HEK293 (cell line): ENCODE measurements at regions not wholly inside any gene's neighbourhood (a gene's known extent, or its start where the extent isn't known, plus 50 kb on each side); places are given as distances from the start of the nearest gene placed in this dataset.

Source experiments
- AEBP2 ChIP-seq: fragments of 450-650 bp; formaldehyde crosslinking; IDR thresholded peaks from 2 replicates; pipeline ENCODE4 v1.5.1; 2016; ENCODE audit warnings: missing biosample characterization, missing genetic modification characterization, borderline replicate concordance
- BCL6B ChIP-seq: fragments of 450-650 bp; formaldehyde crosslinking; IDR thresholded peaks from 2 replicates; pipeline ENCODE4 v1.5.1; 2017; ENCODE audit warnings: missing biosample characterization, missing genetic modification characterization
- GLIS1 ChIP-seq: fragments of 450-650 bp; formaldehyde crosslinking; IDR thresholded peaks from 2 replicates; pipeline ENCODE4 v1.5.1; 2016; ENCODE audit warnings: missing biosample characterization, missing genetic modification characterization
- HOXC10 ChIP-seq: sonication (generic); formaldehyde crosslinking; IDR thresholded peaks from 2 replicates; pipeline ENCODE4 v1.8.1; 2023; ENCODE audit warnings: mild to moderate bottlenecking, missing genetic modification reagents
- OSR2 ChIP-seq: fragments of 450-650 bp; formaldehyde crosslinking; IDR thresholded peaks from 2 replicates; pipeline ENCODE4 v1.5.1; 2016; ENCODE audit warnings: missing biosample characterization, missing genetic modification characterization
- PBX3 ChIP-seq: sonication (generic); formaldehyde crosslinking; IDR thresholded peaks from 2 replicates; pipeline ENCODE4 v1.8.1; 2022; ENCODE audit warnings: mild to moderate bottlenecking, moderate library complexity, missing genetic modification reagents
- TRIM28 ChIP-seq: IDR thresholded peaks from 2 replicates; pipeline ENCODE4 v1.6.1; 2011; ENCODE audit warnings: low read length, control low read depth, borderline replicate concordance
- ZBTB21 ChIP-seq: fragments of 450-650 bp; formaldehyde crosslinking; IDR thresholded peaks from 2 replicates; pipeline ENCODE4 v1.5.1; 2017; ENCODE audit warnings: missing biosample characterization, missing genetic modification characterization
- ZBTB7A ChIP-seq: fragments of 450-650 bp; formaldehyde crosslinking; IDR thresholded peaks from 2 replicates; pipeline ENCODE4 v1.5.1; 2016; ENCODE audit warnings: low read depth, missing biosample characterization, missing genetic modification characterization
- ZNF398 ChIP-seq: fragments of 450-650 bp; formaldehyde crosslinking; IDR thresholded peaks from 2 replicates; pipeline ENCODE4 v1.5.1; 2017; ENCODE audit warnings: missing biosample characterization, missing genetic modification characterization

- TF ChIP-seq ZNF398: no peak
- TF ChIP-seq AEBP2: no peak
- no peak for TF ChIP-seq HOXC10 (CRISPR knock-in tag)
- TF ChIP-seq OSR2 (tag by site-specific recombination): no peak
- TF ChIP-seq BCL6B (tag by site-specific recombination): no peak
- TF ChIP-seq ZBTB7A: no peak
- TF ChIP-seq ZBTB21 (tag by site-specific recombination): no peak
- no peak for TF ChIP-seq PBX3 (CRISPR knock-in tag)
- TF ChIP-seq TRIM28: no peak
- TF ChIP-seq GLIS1 (tag by site-specific recombination): no peak
Observed at GRCh38 chr11:10930224-10930971, 72.5 kb upstream of the ZBED5 start.
